ENCODE measurements at regions not wholly inside any gene's neighbourhood (a gene's known extent, or its start where the extent isn't known, plus 50 kb on each side); places are given as distances from the start of the nearest gene placed in this dataset.

DNA sequence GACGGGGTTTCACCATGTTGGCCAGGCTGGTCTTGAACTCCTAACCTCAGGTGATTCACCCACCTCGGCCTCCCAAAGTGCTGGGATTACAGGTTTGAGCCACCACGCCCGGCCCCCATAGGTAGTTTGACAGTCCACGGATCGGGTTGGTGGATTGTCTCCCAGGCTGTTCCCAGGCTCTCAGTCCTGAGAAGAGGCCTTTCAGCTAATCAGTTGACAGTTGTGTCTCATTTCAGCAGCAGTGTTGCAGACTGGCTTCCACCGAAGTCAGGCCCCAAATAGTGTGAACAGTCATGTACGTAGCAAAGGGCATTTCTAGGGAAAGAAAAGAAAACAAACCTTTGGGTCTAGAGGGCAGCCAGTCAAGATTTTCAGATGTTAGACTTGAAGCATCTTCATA lies 102.4 kb upstream of the TLR3 start:
- intact Hi-C loops (cut with DNase I): no loop called here
- no peak for DNase-seq

DNA sequence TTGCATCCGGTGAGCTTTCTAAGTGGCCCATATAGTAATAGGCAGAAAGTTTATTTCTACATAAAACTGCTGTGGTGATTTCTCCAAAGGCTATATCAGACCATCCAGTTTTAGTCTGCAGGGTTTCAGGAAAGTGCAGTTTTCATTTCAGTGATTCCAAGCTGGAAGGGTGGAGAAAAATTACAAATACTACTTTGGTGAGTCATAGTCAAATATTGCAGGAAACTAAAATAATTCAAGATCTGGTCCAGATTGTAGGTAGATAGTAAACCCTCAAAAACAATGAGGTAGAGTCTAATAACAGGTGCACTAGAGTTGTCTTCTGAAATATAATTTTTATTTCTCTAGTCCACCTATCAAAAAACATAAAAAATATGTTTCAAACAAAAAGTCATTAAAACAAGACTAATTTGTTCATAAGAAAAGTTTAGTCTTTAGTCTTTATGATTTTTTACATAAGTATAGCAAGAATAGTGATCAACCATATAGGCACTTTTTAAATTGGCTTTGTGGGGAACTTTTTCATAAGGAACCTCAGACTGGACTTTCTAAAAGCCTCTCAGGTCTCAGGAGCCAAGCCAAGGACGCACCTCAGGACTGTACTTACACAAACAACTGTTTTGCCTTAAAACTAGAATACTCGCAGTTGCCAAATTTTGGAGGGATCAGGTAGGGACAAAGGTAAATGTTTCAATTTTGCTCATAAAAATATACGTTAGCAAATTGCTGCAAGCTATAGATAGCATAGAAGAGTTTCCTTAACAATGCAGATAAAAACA lies 101.8 kb upstream of the TLR3 start:
- DNase-seq: no peak
- intact Hi-C loops (cut with DNase I): no loop called here

DNA sequence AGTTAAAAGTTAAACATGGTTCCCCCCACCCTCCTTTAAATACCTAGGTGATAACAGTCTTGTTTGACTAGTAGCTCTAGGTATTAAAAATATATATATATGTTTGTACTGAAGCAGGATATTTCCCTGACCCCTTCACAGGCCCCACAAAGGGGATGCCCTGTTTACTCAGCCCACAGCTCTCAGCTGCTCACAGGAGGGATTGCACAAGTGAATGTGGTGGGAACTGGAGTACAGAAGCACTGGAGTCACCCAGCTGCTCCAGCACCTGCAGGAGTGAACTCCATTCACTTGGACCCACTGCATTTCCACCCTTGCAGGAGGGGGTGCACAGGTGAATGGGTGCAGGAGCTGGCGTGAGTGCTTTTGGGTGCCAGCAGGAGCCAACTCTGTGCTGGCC lies 99.3 kb upstream of the TLR3 start:
- no peak for DNase-seq
- intact Hi-C loops (cut with DNase I): no loop called here

DNA sequence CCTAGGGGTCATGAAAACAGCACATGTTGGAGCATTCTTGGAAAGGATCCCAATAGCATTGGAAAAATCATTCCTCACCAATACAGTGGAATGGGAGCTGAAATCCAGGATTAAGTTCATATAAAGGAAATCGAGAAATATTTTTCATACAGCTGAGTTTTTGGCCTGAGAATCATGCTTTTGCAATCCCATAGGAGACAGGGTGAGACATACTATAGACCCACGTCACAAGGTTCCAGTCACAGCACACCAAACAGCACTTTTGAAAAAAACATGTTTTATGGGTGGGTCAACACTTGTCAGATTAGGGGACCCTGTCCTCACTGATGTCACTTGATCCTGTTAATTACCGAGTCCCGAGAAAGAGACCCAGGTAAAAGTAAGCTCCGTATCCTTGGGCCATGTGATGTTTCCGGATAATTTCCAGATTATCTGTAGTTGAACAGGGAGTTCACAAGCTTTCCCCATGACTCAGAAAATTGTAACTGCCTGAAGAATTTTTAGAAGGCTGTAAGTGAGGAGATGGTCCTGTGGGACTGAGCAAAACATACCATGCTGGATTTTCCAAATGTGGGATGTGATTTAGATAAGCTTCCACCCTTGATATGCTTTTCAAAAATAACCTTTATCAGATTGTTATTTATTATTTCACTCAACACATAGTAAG lies 80.9 kb upstream of the TLR3 start:
- intact Hi-C loops (cut with DNase I): no loop called here
- no peak for DNase-seq

DNA sequence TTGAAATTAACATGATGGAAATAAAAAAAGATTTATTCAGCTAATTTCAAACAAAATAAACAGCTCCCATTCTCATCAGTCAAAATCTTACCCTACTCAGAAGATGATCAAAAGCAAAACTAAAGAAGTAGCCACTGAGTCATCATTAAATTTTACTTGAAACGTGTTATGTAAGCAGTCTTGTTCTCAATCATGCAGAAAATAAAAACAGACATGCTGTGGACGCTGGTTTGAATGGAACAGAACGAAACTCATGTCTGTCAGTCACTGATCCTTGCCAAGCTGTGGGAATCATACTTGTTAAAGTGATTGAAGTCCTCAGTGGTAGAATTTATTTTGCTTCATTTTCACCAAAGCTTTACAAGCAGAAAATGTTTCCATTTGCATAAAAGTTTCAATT lies 77.2 kb upstream of the TLR3 start:
- intact Hi-C loops (cut with DNase I): no loop called here

DNA sequence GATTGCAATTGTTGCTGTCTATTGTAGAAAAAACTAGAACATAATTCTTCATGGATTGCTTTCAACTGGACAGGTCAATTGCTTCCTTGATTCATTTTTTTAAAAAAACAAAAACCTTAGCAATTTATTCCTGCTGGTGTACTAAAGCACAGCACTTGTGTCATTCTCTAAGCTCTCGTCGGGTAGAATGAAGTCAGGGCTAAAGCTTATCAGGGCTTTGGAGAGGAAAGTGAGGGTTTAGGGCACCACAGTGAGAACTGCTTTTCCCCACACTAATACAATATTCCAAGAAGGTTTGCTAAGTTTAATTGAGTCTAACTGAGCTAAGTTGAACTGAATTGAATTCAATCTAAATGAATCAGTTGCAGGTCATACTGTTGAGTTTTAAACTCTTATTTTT lies 76.4 kb upstream of the TLR3 start:
- intact Hi-C loops (cut with DNase I): no loop called here
- DNase-seq: no peak

More for the DNA sequence above, 77.2 kb upstream of the TLR3 start:
- DNase-seq: no peak

DNA sequence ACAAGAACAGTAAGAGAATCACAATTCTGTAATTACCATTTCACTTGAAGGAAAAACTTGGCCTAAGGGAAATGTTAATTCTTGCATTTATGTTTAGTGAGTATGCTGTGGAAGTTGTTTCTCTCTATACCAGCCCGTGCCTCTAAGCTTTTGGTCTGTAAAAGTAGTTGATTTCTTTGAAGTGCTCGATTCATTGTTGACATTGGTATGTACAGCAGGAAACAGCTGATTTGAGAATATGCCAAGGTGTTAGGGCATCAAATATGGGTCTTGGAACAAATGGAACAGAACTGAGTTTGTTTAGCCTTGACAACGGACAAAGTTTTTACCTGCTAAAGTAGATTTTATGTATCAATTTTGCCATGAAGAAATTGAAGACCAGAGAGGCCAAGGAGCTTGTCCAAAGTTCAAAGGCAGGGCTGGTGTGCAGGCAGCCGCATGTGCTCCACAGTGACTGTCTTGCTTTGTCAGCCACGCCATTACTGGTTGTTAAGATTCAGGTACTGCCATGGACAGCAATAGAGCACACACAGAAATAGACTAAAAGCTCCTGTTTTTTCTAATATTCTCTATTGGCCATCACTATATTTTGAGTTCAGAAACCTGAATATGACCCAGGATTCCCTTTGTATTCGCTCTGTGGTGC lies 75.5 kb upstream of the TLR3 start:
- DNase-seq: no peak
- intact Hi-C loops (cut with DNase I): no loop called here

DNA sequence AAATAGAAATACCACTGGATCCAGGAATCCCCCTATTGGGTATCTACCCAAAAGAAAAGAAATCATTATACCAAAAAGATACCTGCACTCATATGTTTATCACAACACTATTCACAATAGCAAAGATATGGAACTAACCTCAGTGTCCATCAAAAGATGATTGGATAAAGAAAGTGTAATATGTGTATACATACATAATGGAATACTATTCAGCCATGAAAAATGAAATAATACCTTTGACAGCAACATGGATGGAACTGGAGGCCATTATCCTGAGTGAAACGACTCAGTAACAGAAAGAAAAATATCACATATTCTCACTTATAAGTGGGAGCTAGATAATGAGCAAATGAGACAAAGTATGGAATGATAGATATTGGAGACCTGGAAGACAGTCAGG lies 74.2 kb upstream of the TLR3 start:
- intact Hi-C loops (cut with DNase I): no loop called here

DNA sequence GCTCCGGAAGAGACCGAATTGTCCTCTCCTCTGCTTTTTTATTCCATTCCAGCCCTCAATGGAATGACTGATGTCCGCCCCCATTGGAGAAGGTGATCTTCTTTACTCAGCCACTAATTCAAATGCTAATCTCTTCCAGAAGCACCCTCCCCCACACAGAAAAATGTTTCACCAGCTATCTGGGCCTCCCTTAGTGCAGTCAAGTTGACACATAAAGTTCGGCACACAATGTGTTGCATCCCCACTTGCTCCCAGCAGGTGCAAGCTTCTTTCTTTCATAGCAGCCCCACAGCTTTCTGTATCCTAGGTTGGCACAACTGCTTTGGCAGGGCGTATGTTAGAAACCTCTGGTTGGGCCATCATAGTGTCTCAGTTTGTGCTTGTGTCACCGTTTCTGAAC lies 73.3 kb upstream of the TLR3 start:
- intact Hi-C loops (cut with DNase I): no loop called here

More for the DNA sequence above, 74.2 kb upstream of the TLR3 start:
- no peak for DNase-seq

DNA sequence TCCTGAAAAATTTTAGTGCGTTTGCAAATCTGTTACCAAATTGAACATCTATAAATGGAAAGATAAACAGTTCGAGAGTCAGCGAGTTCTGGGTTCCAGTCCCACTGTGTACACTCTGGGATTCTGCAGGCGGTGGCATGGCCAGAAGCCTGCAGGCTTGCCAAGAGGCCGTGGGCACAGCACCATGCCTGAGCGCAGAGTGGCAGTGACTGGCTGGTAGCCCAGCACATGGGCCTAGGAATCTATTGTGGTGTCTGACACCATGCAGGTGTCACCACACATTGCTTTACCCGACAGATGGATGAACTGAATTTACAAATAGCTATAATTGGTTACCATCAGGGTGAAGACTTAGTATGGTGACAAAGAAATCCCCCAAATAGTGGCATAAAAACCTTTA lies 71.7 kb upstream of the TLR3 start:
- DNase-seq: peak in 8 of 10 donors; percentile 43 to 92 (median 49)
- intact Hi-C loops (cut with DNase I): no loop called here

More for the DNA sequence above, 73.3 kb upstream of the TLR3 start:
- DNase-seq: no peak

DNA sequence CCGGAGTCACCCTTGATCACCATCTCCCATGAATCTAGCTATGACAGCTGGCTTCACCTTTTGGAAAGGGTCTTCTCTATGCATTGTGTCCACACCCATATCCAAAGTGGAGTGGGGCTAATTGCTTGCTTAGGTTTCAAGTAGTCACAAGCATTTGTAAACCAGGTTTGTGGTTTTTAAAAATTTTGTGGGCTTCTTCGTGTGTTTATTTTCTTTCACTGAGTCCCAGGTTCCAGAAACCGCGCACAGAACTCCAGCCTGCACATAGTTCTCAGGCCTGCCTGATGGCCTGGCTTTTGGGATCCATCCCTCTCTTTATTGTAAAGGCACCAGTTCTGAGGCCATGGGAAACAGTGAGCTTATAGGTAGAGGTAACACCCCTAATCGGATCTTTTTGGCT lies 70.2 kb upstream of the TLR3 start:
- DNase-seq: no peak

DNA sequence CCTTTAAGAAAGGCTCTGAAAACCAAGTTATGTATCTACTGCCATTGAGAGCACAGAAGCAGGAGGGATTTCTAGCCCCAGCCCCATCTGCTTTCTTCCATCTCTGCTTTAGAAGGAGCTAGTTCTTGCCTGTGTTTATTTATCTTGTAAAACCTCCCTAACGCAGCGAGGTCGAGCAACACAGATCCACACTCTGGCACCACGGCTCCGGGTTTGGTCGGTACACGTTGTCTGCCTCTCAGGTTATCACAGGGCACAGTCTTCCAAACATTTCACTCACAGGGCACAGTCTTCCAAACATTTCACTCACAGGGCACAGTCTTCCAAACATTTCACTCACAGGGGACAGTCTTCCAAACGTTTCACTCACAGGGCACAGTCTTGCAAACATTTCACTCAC lies 69.7 kb upstream of the TLR3 start:
- no peak for DNase-seq
- intact Hi-C loops (cut with DNase I): no loop called here

More for the DNA sequence above, 70.2 kb upstream of the TLR3 start:
- intact Hi-C loops (cut with DNase I): no loop called here

DNA sequence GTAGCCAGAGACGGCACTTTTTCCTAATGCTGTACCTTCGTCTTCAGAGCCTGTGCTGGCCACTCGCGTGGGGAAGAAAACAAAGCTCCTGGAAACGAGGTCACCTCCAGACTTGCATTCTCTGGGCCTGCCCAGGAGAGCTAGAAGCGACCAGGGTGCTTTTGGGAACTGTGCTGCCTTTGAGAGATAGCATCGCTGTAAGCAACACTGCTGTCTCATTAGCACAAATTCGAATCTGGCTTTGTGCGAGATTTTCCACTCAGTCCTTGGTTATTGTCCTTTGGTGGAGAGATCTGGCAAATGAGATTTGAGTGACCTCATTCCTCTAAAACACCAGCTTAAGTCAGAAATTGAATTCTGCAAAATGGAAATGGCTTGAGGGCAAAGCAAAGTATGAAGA lies 66.1 kb upstream of the TLR3 start:
- DNase-seq: no peak
- intact Hi-C loops (cut with DNase I): no loop called here

DNA sequence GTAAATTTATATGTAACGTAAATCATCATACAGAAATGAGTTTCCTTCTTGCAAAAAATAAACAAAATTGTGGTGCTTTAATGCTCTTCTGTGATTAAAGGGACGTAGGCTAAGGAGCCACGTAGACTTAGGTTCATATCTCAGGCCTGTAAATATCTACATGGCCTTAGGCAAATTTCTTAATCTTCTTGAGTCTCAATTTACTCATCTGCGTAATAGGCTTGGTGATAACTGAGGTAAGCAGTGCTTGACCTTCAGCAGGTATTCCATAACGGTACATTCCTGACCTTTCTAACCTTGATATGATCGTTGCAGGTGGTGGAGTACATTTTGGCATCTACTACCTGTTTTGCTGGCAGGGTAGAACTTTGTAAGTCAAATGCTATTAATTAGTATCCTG lies 65.2 kb upstream of the TLR3 start:
- intact Hi-C loops (cut with DNase I): no loop called here
- no peak for DNase-seq

DNA sequence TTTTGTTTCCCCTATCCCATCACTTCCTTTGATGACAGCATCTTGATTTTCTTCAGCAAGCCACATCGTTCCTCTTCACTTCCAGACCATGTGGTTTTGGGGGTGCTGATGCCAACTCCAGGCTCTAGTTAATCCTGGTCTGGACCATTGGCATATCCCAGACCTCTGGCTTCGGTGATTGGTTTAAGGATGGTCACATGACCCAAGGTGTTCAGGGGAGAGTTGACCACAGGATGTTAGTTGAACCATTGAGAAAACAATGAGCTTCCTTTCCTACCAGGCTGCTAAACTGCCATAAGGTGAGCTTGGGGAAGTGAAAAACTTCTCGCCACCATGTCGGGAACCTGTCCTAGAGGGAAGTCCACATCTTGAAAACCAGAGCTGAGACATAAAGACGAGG lies 60.9 kb upstream of the TLR3 start:
- intact Hi-C loops (cut with DNase I): no loop called here
- DNase-seq: no peak

DNA sequence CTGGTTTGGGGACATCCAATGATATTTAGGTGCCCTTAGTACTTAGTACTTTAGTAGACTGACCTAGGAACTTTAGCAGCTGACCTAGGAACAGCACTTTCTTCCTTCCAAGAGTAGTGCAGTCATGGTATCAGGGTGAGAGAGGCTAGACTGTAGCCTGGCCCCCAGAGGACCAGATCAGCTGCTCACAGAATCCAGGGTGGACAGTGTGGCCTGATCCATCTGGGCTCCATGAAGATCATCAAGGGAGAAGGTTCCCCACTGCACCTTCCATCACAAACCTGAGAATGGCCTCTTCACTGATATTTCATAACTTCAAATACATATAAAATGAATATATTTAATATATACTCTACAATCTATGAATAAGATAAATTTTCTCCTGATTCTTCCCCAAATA lies 59.0 kb upstream of the TLR3 start:
- intact Hi-C loops (cut with DNase I): no loop called here
- no peak for DNase-seq

DNA sequence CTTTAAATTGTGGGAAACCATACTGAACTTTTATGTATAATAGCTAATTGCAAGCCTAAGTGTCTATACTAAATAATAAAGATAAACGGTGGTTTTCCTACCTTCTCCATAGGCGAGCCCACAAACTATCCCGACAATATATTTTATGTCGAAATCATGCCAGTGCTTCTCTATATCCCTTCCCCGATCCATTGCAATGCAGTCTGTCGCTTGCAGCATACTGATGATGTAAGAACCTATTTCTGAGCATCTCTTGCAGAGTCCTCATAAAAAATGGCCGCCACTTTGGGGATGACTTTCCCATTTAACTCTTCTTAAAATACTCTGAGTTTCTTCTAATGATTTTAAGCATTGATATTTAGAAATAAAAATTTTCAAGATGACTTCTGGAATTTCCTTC lies 58.1 kb upstream of the TLR3 start:
- intact Hi-C loops (cut with DNase I): no loop called here
- DNase-seq: no peak

DNA sequence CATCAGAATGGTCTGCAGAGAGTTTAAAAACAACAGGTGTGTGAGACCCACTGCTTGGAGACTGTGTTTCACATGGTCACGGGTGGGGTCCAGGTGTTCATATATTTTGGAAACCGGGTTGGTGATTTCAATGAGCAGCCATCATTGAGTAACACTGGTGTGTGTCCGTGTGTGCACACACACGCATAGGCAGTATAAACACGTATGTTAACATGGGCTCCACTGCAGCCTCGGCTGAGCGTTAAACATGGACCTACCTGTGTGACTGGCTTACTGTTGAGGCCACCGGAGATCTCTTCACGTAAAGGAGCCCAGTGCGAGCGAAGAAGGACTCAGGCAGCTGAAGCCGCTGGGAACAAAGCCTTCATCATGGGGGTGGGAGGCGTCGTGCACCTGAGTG lies 56.9 kb upstream of the TLR3 start:
- no peak for DNase-seq
- intact Hi-C loops (cut with DNase I): no loop called here

DNA sequence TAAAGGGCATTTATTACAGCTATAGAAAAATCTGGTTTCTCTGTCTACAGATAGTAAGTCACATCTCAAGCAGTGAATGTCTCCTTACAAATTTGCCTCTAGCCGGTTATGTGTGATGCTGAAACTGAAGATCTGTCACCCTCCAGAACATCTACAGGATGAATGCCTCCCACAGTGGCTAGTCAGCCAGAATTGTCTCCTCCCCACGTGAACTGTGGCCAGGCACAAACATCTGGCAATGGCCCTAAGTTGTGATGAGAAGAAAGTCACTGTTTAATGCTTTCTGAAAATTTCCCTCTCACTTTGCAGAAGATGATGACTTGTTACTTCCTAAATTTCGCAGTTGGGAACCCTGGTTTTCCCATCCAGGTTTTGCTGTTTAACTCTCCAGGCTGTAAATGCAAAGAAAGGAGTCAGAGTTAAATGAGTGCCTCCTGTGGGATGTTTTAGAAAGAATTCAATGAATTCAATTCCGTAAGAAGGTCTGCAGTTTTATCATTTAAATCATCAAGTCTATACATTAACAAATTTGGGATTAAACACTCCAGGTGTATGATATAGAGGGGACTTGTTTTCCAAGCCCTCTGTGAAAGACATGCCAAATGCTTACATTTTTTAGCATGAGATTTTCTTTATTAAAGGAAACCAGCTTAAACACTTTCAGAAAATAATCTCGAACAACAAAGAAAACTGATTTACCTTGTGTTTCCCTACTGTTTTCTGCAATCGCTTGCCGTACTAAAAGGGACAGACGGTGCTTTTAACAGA lies 55.4 kb upstream of the TLR3 start:
- no peak for DNase-seq
- intact Hi-C loops (cut with DNase I): no loop called here

DNA sequence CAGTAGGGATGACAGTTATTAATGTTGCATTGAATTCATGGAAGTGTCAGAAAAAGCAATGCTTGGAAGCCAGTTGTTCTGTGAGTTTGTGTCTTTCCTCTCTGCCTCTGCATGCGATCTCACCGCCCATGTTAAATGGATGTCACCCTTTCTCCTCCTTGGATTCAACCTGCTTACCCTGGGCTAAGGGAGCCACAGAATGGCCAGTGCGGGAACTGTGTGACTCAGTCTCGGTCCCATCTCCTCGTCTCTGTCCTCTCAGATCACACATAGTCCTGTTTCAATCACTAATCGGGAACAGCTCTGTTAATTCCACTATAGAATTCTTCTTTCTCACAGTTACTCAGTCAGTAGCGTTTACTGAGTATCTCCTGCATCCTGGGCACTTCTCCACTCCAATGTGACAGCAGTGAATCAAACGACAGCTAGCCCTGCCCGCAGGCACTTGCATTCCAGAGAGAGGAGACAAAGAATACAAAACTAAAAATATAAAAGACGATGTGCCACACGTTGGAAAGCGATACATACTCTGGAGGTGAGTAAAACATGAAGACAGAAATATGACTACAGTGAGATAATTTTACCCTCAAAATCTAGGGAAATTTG lies 53.6 kb upstream of the TLR3 start:
- intact Hi-C loops (cut with DNase I): no loop called here
- DNase-seq: no peak

DNA sequence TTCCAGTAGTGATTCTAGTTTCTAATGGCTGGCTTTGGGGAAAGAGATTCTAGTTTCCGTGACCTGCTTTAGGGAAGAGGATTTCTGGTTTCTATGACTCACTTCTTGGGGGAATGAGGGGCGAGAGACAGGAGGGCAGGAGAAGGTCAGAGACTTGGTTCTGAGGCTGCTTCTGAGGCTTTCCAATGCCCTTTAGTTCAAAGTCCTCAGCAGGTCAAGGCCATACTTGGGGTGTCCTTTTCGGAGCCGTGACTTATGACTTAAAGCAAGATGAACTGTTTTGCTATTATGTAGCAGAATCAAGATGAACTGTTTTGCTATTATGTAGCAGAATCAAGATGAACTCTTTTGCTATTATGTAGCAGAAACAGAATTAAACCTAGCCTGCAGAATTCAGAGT lies 52.2 kb upstream of the TLR3 start:
- intact Hi-C loops (cut with DNase I): no loop called here
- no peak for DNase-seq
